Posterior vena cava (tissue), 2 donors: ENCODE measurements at regions not wholly inside any gene's neighbourhood (a gene's known extent, or its start where the extent isn't known, plus 50 kb on each side); places are given as distances from the start of the nearest gene placed in this dataset.

ENCODE experiments used
- DNase-seq: peaks from one replicate; pipeline ENCODE4 v3.0.0-alpha.2; 2020; ENCODE audit warnings: low spot score
- intact Hi-C, 2 donors: fragments of 100-400 bp; cut with DNase I; formaldehyde crosslinking; loops; one replicate each; pipeline versions ENCODE4 v1.14.1 to v1.14.2; 2022 to 2023
- donor health status: DM: yes; HTN: yes; CAD: no.
- donor health status: DM: yes; HTN: yes; CAD: no.

GRCh38 chr2:18084376-18084775, 205.9 kb downstream of the KCNS3 start:
- intact Hi-C loops, result no loop called here

DNA sequence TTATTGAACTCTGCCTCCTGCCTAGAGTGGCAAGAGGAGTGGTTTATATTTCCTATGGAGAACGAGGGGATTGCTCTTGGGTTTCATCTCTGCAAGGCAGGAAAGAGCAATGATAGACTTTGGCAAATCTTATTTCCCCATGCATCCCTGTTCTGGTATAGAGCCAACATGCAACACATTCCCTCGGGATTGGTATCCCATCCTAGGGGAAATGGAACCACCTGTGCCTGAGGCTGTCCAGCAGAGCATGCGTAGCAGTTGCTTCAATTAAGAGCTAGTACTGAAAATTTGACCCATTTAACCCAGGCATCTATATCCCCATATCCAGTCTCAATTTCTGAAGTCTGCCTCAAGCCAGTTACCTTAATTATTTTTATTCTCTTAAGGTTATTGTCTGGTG, 205.3 kb downstream of the KCNS3 start:
- DNase-seq, result no peak
- intact Hi-C loops, result no loop called here

More at GRCh38 chr2:18084376-18084775, 205.9 kb downstream of the KCNS3 start:
- no peak for DNase-seq

GRCh38 chr2:18078216-18078615, 199.7 kb downstream of the KCNS3 start:
- intact Hi-C loops, result no loop called here
- no peak for DNase-seq

DNA sequence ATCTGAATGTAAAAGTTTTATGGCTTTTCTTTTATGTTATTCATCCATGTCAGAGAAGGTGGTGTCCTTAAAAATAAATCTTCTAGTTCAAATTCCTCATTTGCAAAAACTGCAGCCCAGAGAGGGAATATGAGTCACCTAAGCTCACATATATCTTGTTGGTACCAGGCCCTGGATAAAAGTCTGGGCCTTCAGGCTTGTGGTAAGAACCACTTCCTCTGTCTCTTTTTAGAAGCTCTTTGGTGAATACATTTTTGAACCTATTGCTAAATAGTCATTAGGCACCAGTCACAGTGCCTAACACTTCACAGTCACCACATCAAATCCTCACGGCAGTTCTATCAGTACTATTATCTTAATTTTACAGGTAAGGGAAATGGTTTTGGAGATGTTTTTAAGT, 199.2 kb downstream of the KCNS3 start:
- no peak for DNase-seq
- intact Hi-C loops, result no loop called here

DNA sequence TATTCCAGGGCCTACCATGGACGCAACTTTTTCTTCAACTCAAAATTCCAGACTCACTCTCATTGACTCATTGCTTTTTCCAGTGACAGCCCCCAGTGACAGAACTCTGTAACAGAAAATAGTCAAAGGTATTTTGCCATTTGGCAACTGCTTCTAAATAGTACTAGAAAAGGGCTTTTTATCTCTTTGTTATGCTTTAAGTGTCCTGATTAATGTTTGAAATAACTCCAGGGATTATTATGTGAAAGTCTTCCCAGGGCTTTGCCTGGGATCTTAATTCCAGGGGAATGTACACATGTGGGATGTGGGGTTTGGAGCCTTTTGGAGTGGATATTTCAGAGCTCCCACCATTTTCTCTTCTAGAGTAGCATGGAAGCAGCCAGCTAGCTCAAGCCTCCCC, 198.8 kb downstream of the KCNS3 start:
- intact Hi-C loops, result no loop called here
- DNase-seq, result no peak

DNA sequence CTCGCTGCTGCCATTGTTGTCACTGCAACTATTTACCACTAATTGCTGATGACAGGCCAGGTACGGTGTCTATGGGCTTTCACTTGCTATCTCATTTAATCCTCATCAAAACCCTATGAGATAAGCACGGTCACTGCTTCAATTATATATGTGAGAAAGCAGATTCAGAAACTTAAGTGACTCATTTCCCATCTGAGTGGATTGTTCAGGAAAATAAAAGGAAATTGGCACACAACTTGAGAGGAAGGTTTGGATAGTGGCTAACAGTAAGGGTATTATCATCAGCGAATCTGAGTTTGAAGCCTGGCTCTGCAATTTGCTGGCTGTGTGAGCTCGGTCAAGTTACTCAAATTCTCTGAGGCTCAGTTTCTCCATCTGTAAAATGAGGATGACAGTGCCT, 196.0 kb downstream of the KCNS3 start:
- intact Hi-C loops, result no loop called here

DNA sequence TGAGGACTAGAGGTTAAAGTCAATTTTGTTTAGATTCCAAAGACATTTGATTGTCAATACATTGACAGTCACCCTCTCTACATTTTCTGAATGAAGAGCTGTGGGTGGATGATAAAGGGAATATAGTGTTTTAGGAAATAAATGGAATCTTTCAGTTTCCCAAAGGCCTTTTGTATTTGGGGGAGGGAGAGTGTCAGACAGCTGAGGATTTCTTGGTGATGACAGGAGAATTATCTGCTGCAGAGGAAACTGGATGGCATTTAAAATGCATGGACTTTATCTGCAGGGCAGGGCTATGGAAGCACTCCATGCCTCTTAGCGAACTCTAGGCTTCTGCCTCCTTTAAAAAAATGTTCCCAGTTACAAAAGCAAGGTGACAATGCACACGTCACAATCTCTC, 195.1 kb downstream of the KCNS3 start:
- intact Hi-C loops, result no loop called here

More for the DNA sequence above, 196.0 kb downstream of the KCNS3 start:
- no peak for DNase-seq

GRCh38 chr2:18067588-18068384, 189.3 kb downstream of the KCNS3 start:
- intact Hi-C loops, result no loop called here
- no peak for DNase-seq

More for the DNA sequence above, 195.1 kb downstream of the KCNS3 start:
- DNase-seq, result no peak

- intact Hi-C loops, result no loop called here
- no peak for DNase-seq
These were observed 188.4 kb downstream of the KCNS3 start for GRCh38 chr2:18066894-18067293.

- intact Hi-C loops, result no loop called here
- no peak for DNase-seq
These were observed 187.6 kb downstream of the KCNS3 start for GRCh38 chr2:18066066-18066465.

- intact Hi-C loops, result no loop called here
These were observed 186.8 kb downstream of the KCNS3 start for GRCh38 chr2:18065249-18065648.

GRCh38 chr2:18063826-18064470, 185.5 kb downstream of the KCNS3 start:
- DNase-seq, result no peak
- intact Hi-C loops, result no loop called here

More at GRCh38 chr2:18065249-18065648, 186.8 kb downstream of the KCNS3 start:
- no peak for DNase-seq

DNA sequence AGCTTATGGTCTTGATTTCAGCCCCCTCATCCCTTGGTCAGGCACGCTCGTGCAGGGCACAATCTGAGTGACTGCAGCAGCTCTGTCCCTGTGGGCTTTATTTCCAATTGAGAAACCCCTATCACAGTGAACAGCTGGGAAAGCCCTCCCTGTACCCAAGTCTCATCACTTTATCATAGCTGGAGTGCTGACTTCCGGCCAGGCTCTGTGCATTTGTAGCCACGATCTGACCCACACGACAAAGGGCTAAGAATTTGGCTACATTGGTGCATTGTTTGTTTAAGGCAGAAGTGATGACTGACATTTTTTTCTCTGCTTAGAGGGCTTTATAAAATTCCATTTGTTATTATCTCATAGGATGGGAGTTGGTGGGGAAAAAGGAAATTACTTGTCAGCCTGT, 184.4 kb downstream of the KCNS3 start:
- intact Hi-C loops, result no loop called here
- DNase-seq, result no peak

DNA sequence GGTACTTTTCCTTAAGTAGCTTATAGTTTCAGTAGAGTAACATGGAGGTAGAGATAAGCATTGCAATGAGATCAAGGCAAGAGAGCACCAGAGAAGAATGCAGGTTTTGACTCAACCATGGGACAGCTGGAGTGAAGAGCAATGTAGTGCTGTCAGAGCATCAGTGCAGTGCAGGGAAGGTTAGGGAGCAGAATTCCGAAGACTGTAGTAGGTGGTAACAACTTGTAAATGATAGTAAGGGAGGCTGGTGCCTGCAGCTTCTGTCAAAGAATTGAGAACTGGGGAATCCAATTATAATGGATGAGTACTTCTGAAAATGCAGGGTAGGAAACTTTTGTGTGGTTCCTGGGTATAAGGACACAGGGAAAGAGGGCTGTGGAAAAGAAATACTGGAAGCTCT, 183.2 kb downstream of the KCNS3 start:
- intact Hi-C loops, result no loop called here
- DNase-seq, result no peak

DNA sequence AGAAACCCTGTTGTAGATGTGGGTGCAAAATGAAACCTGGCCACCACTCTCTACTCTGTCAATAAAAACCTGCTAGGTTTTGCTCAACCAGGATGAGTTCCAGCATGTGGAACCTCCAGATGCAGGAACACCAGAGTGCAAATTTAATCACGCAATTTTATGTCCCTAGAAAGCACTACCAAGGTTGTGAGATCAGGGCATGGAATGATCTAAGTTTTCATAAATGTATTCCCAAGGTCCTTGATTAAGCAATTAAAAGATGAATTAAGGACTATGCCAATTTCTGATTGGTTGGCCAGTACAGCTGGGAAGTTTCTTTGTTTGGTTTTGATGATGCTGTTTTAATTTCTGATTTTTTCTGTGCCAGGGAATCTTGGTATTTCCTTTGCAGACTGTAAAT, 179.2 kb downstream of the KCNS3 start:
- no peak for DNase-seq
- intact Hi-C loops, result no loop called here

GRCh38 chr2:18055290-18055689, 176.8 kb downstream of the KCNS3 start:
- intact Hi-C loops, result no loop called here
- no peak for DNase-seq

- intact Hi-C loops, result no loop called here
- no peak for DNase-seq
These were observed 171.5 kb downstream of the KCNS3 start for GRCh38 chr2:18050001-18050400.

GRCh38 chr2:18049325-18049724, 170.9 kb downstream of the KCNS3 start:
- intact Hi-C loops, result no loop called here
- no peak for DNase-seq

- DNase-seq, result no peak
- intact Hi-C loops, result no loop called here
These were observed 169.6 kb downstream of the KCNS3 start for GRCh38 chr2:18047896-18048657.

DNA sequence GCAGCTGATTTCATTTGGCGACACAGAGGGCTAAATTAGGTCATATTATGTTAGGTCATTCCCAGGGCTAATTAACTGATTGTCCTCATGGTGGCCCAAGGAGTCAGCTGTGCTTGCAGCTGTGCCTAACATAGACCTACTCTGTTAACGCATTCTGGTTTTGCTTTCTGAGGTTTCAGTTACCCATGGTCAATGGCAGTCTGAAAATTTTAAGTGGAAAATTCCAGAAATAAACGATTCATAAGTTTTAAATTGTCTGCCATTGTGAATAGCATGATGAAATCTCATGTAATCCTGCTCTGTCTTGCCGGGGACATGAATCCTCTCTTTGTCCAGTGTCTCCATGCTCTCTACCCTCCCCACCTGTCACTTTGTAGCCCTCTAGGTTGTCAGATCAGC, 168.7 kb downstream of the KCNS3 start:
- intact Hi-C loops, result no loop called here
- DNase-seq, result no peak
